NCI-H2029 treated with DMSO at 0.1 percent for 48 hours (cell line): ENCODE measurements at regions not wholly inside any gene's neighbourhood (a gene's known extent, or its start where the extent isn't known, plus 50 kb on each side); places are given as distances from the start of the nearest gene placed in this dataset.
"Not testable (repeated sequence)": the region's sequence is repeated elsewhere in the genome, so short reads cannot be mapped to it uniquely, and the experiment has no call there.

Experiments
- DNase-seq: peaks from one replicate; lab custom pipeline; 2025; lab: John Stamatoyannopoulos, UW

GRCh38 chr5:82754036-82754746 lies 323.0 kb downstream of the TMEM167A start:
- DNase-seq, result no peak

- DNase-seq, result no peak
These were observed 323.8 kb downstream of the TMEM167A start for GRCh38 chr5:82753374-82753773.

- DNase-seq, result no peak
These were observed 327.8 kb downstream of the TMEM167A start for GRCh38 chr5:82749461-82749820.

GRCh38 chr5:82748688-82749460 lies 328.3 kb downstream of the TMEM167A start:
- peak; percentile 12 for DNase-seq

GRCh38 chr5:82747986-82748385 lies 329.2 kb downstream of the TMEM167A start:
- DNase-seq, result no peak

- no peak for DNase-seq
These were observed 332.2 kb downstream of the TMEM167A start for GRCh38 chr5:82745016-82745415.

GRCh38 chr5:82738681-82739269 lies 338.4 kb downstream of the TMEM167A start:
- no peak for DNase-seq

- DNase-seq, result no peak
These were observed 341.9 kb downstream of the TMEM167A start for GRCh38 chr5:82735160-82735789.

- no peak for DNase-seq
These were observed 342.8 kb downstream of the TMEM167A start for GRCh38 chr5:82734347-82734746.

GRCh38 chr5:82730913-82731312 lies 346.3 kb downstream of the TMEM167A start:
- DNase-seq, result no peak

- no peak for DNase-seq
These were observed 348.1 kb downstream of the TMEM167A start for GRCh38 chr5:82728926-82729702.

- DNase-seq, result no peak
These were observed 354.0 kb downstream of the TMEM167A start for GRCh38 chr5:82723168-82723567.

GRCh38 chr5:82721087-82721410 lies 356.1 kb downstream of the TMEM167A start:
- DNase-seq, result no peak

GRCh38 chr5:82720213-82721086 lies 356.7 kb downstream of the TMEM167A start:
- DNase-seq, result no peak

GRCh38 chr5:82719368-82719767 lies 357.8 kb downstream of the TMEM167A start:
- no peak for DNase-seq

GRCh38 chr5:82717738-82718137 lies 359.5 kb downstream of the TMEM167A start:
- DNase-seq, result no peak

GRCh38 chr5:82714732-82715131 lies 362.5 kb downstream of the TMEM167A start:
- DNase-seq, result not testable (repeated sequence)

GRCh38 chr5:82713811-82714210 lies 363.4 kb downstream of the TMEM167A start:
- DNase-seq, result no peak

- no peak for DNase-seq
These were observed 369.5 kb downstream of the TMEM167A start for GRCh38 chr5:82707741-82708140.

- no peak for DNase-seq
These were observed 372.8 kb downstream of the TMEM167A start for GRCh38 chr5:82704381-82704780.

GRCh38 chr5:82702046-82702445 lies 375.1 kb downstream of the TMEM167A start:
- DNase-seq, result no peak
